Trophoblast cell (in vitro differentiated cells and primary cell): ENCODE measurements at regions not wholly inside any gene's neighbourhood (a gene's known extent, or its start where the extent isn't known, plus 50 kb on each side); places are given as distances from the start of the nearest gene placed in this dataset.
"Not testable (repeated sequence)": the region's sequence is repeated elsewhere in the genome, so short reads cannot be mapped to it uniquely, and the experiment has no call there.

ENCODE experiments used
- DNase-seq, 2 donors: peaks; one replicate each; pipeline ENCODE4 v3.0.0-alpha.2; 2016
- H2AFZ ChIP-seq: 2 replicates; pipeline ENCODE4 v1.6.1; 2013; ENCODE audit warnings: low read length, moderate library complexity, mild to moderate bottlenecking; ENCODE audit not compliant: insufficient read depth, poor library complexity
- H2AK5ac ChIP-seq: 2 replicates; pipeline ENCODE4 v1.6.1; 2013; ENCODE audit warnings: mild to moderate bottlenecking, low read length
- H2BK120ac ChIP-seq: 2 replicates; pipeline ENCODE4 v1.6.1; 2013; ENCODE audit warnings: low read length, mild to moderate bottlenecking, moderate library complexity; ENCODE audit not compliant: insufficient read depth, poor library complexity
- H2BK12ac ChIP-seq: 2 replicates; pipeline ENCODE4 v1.6.1; 2013; ENCODE audit warnings: mild to moderate bottlenecking, low read length, moderate library complexity
- H2BK5ac ChIP-seq: 2 replicates; pipeline ENCODE4 v1.6.1; 2013; ENCODE audit warnings: low read length, low read depth, moderate library complexity, mild to moderate bottlenecking; ENCODE audit not compliant: poor library complexity
- H3K14ac ChIP-seq: 2 replicates; pipeline ENCODE4 v1.6.1; 2013; ENCODE audit warnings: mild to moderate bottlenecking, low read length
- H3K18ac ChIP-seq: 2 replicates; pipeline ENCODE4 v1.6.1; 2013; ENCODE audit warnings: mild to moderate bottlenecking, low read length
- H3K23ac ChIP-seq: 2 replicates; pipeline ENCODE4 v1.6.1; 2013; ENCODE audit warnings: low read length
- H3K27ac ChIP-seq: 2 replicates; pipeline ENCODE4 v1.5.1; 2013; ENCODE audit warnings: low read depth, mild to moderate bottlenecking, inconsistent platforms, low read length, moderate library complexity
- H3K27me3 ChIP-seq: 2 replicates; pipeline ENCODE4 v1.6.1; 2013; ENCODE audit warnings: inconsistent platforms, mild to moderate bottlenecking, low read length, moderate library complexity; ENCODE audit not compliant: insufficient read depth
- H3K36me3 ChIP-seq, 2 experiments: 1 replicate in 1 of 2; 2 replicates in 1 of 2; pipeline ENCODE4 v1.6.1; 2013; ENCODE audit warnings: low read length in 2 of 2, mild to moderate bottlenecking in 2 of 2, moderate library complexity in 1 of 2; ENCODE audit not compliant: insufficient read depth in 2 of 2, control insufficient read depth in 1 of 2
- H3K4ac ChIP-seq: 2 replicates; pipeline ENCODE4 v1.6.1; 2013; ENCODE audit warnings: low read depth, mild to moderate bottlenecking, low read length, moderate library complexity
- H3K4me1 ChIP-seq, 2 experiments: 1 replicate in 1 of 2; 2 replicates in 1 of 2; pipeline ENCODE4 v1.6.1; 2013; ENCODE audit warnings: low read length in 2 of 2, mild to moderate bottlenecking in 2 of 2, moderate library complexity in 1 of 2; ENCODE audit not compliant: insufficient read depth in 2 of 2, control insufficient read depth in 1 of 2
- H3K4me2 ChIP-seq: 2 replicates; pipeline ENCODE4 v1.6.1; 2013; ENCODE audit warnings: inconsistent platforms, mild to moderate bottlenecking, low read length, moderate library complexity
- H3K4me3 ChIP-seq: 2 replicates; pipeline ENCODE4 v1.5.1; 2013; ENCODE audit warnings: mild to moderate bottlenecking, low read depth, low read length, inconsistent platforms
- H3K79me1 ChIP-seq: one replicate; pipeline ENCODE4 v1.6.1; 2013; ENCODE audit warnings: low read length
- H3K79me2 ChIP-seq: 2 replicates; pipeline ENCODE4 v1.6.1; 2013; ENCODE audit warnings: low read length, mild to moderate bottlenecking; ENCODE audit not compliant: control insufficient read depth, insufficient read depth, poor library complexity
- H3K9ac ChIP-seq: 2 replicates; pipeline ENCODE4 v1.6.1; 2013; ENCODE audit warnings: mild to moderate bottlenecking, low read length
- H3K9me3 ChIP-seq: 2 replicates; pipeline ENCODE4 v1.6.1; 2013; ENCODE audit warnings: low read depth, mild to moderate bottlenecking, control low read depth, inconsistent platforms, low read length; ENCODE audit not compliant: insufficient read depth
- H4K12ac ChIP-seq: 2 replicates; pipeline ENCODE4 v1.6.1; 2013; ENCODE audit warnings: low read depth, mild to moderate bottlenecking, low read length, moderate library complexity
- H4K8ac ChIP-seq: 2 replicates; pipeline ENCODE4 v1.6.1; 2013; ENCODE audit warnings: low read depth, mild to moderate bottlenecking, low read length, moderate library complexity
- H4K91ac ChIP-seq: one replicate; pipeline ENCODE4 v1.6.1; 2013; ENCODE audit warnings: low read depth, mild to moderate bottlenecking, low read length, moderate library complexity
- WGBS: extraction: QIAGEN DNeasy Blood & Tissue Kit; methylation state at CpG from one replicate; pipeline ENCODE4 v1.1.7; 2013; ENCODE audit warnings: missing lambda C conversion rate; ENCODE audit not compliant: insufficient read length, insufficient coverage; ENCODE audit errors: extremely low coverage; 5-methylcytosine and 5-hydroxymethylcytosine counted together

- no peaks in the 10 kb centered on the region for H3K9me3 ChIP-seq
- H3K27ac ChIP-seq: no peak overlapping the region
- no peaks in the 10 kb centered on the region for H3K79me1 ChIP-seq
- H2AFZ ChIP-seq: no peak overlapping the region
- H2BK5ac ChIP-seq: no peak overlapping the region
- no peak overlapping the region for H2BK12ac ChIP-seq
- no peak overlapping the region for H4K8ac ChIP-seq
- no peaks in the 10 kb centered on the region for H3K36me3 ChIP-seq
- H3K4me2 ChIP-seq: no peak overlapping the region
- no peak overlapping the region for H2BK120ac ChIP-seq
- H3K79me2 ChIP-seq: no peaks in the 10 kb centered on the region
- no peak for DNase-seq
- no peak overlapping the region for H3K14ac ChIP-seq
- no peak overlapping the region for H3K4ac ChIP-seq
- H4K91ac ChIP-seq: no peak overlapping the region
- H3K9ac ChIP-seq: no peak overlapping the region
- no peaks in the 10 kb centered on the region for H3K27me3 ChIP-seq
- H4K12ac ChIP-seq: no peak overlapping the region
- no peak overlapping the region for H2AK5ac ChIP-seq
- no peak overlapping the region for H3K18ac ChIP-seq
- H3K23ac ChIP-seq: no peak overlapping the region
- WGBS: no CpG with 5 or more reads among the region's 3 CpGs
- no peak overlapping the region for H3K4me3 ChIP-seq
- peaks cover 0 to 4% of the 10 kb centered on the region in 2 experiments for H3K4me1 ChIP-seq
These were observed 167.4 kb upstream of the NFIA start for GRCh38 chr1:60914982-60915381.

- not testable (repeated sequence) for H3K23ac ChIP-seq, H3K36me3 ChIP-seq, H2AK5ac ChIP-seq, H3K9ac ChIP-seq, H3K79me2 ChIP-seq, H3K4me1 ChIP-seq, H4K8ac ChIP-seq, H2BK5ac ChIP-seq, H4K91ac ChIP-seq, H3K27me3 ChIP-seq, H2AFZ ChIP-seq, H2BK12ac ChIP-seq, H3K18ac ChIP-seq, H3K9me3 ChIP-seq, H2BK120ac ChIP-seq, H3K79me1 ChIP-seq, H3K27ac ChIP-seq, H4K12ac ChIP-seq, H3K4me3 ChIP-seq, H3K14ac ChIP-seq, H3K4me2 ChIP-seq, H3K4ac ChIP-seq
- peak in 1 of 2 donors; percentile 58 for DNase-seq
- WGBS: no CpG with 5 or more reads among the region's 2 CpGs
These were observed 168.7 kb upstream of the NFIA start for GRCh38 chr1:60913708-60914107.

- H3K14ac ChIP-seq: no peak overlapping the region
- no peak overlapping the region for H3K9ac ChIP-seq
- peaks cover 0 to 4% of the 10 kb centered on the region in 2 experiments for H3K4me1 ChIP-seq
- H3K18ac ChIP-seq: no peak overlapping the region
- no peak overlapping the region for H3K4me2 ChIP-seq
- H3K36me3 ChIP-seq: no peaks in the 10 kb centered on the region
- H3K23ac ChIP-seq: no peak overlapping the region
- no peak overlapping the region for H4K91ac ChIP-seq
- H3K4me3 ChIP-seq: no peak overlapping the region
- no peak overlapping the region for H3K27ac ChIP-seq
- no peak overlapping the region for H2AFZ ChIP-seq
- no peaks in the 10 kb centered on the region for H3K79me2 ChIP-seq
- H3K27me3 ChIP-seq: no peaks in the 10 kb centered on the region
- no peaks in the 10 kb centered on the region for H3K79me1 ChIP-seq
- H2BK120ac ChIP-seq: no peak overlapping the region
- H3K4ac ChIP-seq: no peak overlapping the region
- no peak overlapping the region for H4K12ac ChIP-seq
- no CpG with 5 or more reads among the region's 3 CpGs for WGBS
- DNase-seq: no peak
- H2BK5ac ChIP-seq: no peak overlapping the region
- H4K8ac ChIP-seq: no peak overlapping the region
- H2BK12ac ChIP-seq: no peak overlapping the region
- no peaks in the 10 kb centered on the region for H3K9me3 ChIP-seq
- H2AK5ac ChIP-seq: no peak overlapping the region
These were observed 169.3 kb upstream of the NFIA start for GRCh38 chr1:60913039-60913438.

- no peak for DNase-seq
- Histone ChIP-seq H2BK5ac (no peak overlapping the region), H3K36me3 (no peaks in the 10 kb centered on the region), H3K14ac (no peak overlapping the region), H3K79me2 (no peaks in the 10 kb centered on the region), H2BK12ac (peak overlapping the region; percentile 4), H4K91ac (no peak overlapping the region), H2BK120ac (no peak overlapping the region), H3K4ac (no peak overlapping the region), H3K9me3 (no peaks in the 10 kb centered on the region), H3K4me2 (no peak overlapping the region), H2AFZ (no peak overlapping the region), H4K12ac (no peak overlapping the region), H3K23ac (no peak overlapping the region), H3K4me1 (peaks cover 0 to 4% of the 10 kb centered on the region in 2 experiments), H3K27ac (no peak overlapping the region), H3K79me1 (no peaks in the 10 kb centered on the region), H3K9ac (no peak overlapping the region), H2AK5ac (no peak overlapping the region), H3K27me3 (no peaks in the 10 kb centered on the region), H3K18ac (no peak overlapping the region), H3K4me3 (no peak overlapping the region), H4K8ac (no peak overlapping the region)
- no CpG with 5 or more reads among the region's 9 CpGs for WGBS
These were observed 170.2 kb upstream of the NFIA start for GRCh38 chr1:60911966-60912697.
